Esophagus squamous epithelium (tissue), 4 donors: ENCODE measurements at regions not wholly inside any gene's neighbourhood (a gene's known extent, or its start where the extent isn't known, plus 50 kb on each side); places are given as distances from the start of the nearest gene placed in this dataset.

ENCODE experiments used
- POLR2A ChIP-seq, 4 donors: fragments of 450-650 bp; IDR thresholded peaks; one replicate each; pipeline ENCODE4 v1.6.1; 2017; ENCODE audit warnings: antibody characterized with exemption in 4 of 4, mild to moderate bottlenecking in 4 of 4, moderate library complexity in 3 of 4
- TF ChIP-seq, protein P1 (sequence below), 6 experiments: fragments of 450-650 bp in 4 of 6; fragments of 200-600 bp in 2 of 6; sonication (generic) in 2 of 6; IDR thresholded peaks; one replicate each; pipeline ENCODE4 v1.5.1; 2016 to 2019; ENCODE audit warnings: antibody characterized with exemption in 6 of 6, mild to moderate bottlenecking in 4 of 6, moderate library complexity in 4 of 6

DNA sequence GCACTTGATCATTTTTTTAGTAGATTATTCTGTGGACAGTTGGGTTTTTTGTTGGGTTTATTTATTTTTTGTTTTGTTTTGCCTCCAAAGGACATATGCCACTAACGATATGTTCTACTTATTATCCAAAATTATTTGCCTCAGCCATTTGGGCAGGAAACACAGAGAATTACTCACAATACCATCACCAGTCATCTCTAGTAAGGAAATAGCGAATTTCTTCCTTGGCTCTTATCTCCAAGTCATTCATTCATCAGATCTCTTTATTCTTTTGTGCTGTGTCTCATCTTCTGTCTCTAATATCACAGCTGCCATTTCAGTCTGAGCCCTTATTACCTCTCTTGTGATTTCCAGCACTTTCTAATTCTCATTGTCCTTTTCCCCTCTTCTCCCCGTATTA, 130.4 kb upstream of the SMLR1 start:
- TF ChIP-seq, protein P1, sequence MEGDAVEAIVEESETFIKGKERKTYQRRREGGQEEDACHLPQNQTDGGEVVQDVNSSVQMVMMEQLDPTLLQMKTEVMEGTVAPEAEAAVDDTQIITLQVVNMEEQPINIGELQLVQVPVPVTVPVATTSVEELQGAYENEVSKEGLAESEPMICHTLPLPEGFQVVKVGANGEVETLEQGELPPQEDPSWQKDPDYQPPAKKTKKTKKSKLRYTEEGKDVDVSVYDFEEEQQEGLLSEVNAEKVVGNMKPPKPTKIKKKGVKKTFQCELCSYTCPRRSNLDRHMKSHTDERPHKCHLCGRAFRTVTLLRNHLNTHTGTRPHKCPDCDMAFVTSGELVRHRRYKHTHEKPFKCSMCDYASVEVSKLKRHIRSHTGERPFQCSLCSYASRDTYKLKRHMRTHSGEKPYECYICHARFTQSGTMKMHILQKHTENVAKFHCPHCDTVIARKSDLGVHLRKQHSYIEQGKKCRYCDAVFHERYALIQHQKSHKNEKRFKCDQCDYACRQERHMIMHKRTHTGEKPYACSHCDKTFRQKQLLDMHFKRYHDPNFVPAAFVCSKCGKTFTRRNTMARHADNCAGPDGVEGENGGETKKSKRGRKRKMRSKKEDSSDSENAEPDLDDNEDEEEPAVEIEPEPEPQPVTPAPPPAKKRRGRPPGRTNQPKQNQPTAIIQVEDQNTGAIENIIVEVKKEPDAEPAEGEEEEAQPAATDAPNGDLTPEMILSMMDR (IDR thresholded peaks at IDR 0.05) = no peak
- no peak for TF ChIP-seq POLR2A (IDR thresholded peaks at IDR 0.05)
